ENCODE measurements at regions not wholly inside any gene's neighbourhood (a gene's known extent, or its start where the extent isn't known, plus 50 kb on each side); places are given as distances from the start of the nearest gene placed in this dataset.

DNA sequence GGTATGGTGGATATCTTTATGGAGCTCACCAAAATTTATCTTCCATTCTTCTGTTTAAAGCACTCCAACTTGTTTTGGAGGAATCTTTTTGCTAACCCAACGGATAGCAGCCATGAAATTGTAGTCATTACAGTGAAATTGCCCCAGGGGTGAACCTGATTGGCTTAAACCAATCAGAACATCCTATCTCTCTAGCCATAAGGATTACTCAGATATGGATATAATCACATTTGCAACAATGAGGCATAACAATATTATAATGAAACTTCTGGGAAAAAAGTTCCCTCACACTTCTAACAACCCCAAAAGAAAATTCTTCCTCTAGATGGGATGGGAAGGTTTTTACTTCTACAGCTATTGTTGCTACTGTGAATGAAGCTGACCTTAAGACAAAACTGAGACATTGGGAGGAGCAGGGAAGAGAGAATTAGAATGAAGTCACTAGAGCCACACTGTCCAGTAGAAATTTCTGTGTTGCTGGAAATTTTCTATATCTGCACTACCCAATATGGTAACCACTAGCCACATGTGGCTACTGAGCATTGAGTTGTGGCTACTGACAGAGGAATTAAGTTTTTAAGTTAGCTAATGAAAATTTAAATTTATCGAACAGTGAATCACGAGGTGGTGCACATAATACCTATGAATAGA lies 50.4 kb upstream of the ARHGAP21 start:
- no peak overlapping the region for H3K27ac ChIP-seq
- no peaks in the 10 kb centered on the region for H3K36me3 ChIP-seq

More for the DNA sequence above, 50.4 kb upstream of the ARHGAP21 start:
- TF ChIP-seq, protein P1, sequence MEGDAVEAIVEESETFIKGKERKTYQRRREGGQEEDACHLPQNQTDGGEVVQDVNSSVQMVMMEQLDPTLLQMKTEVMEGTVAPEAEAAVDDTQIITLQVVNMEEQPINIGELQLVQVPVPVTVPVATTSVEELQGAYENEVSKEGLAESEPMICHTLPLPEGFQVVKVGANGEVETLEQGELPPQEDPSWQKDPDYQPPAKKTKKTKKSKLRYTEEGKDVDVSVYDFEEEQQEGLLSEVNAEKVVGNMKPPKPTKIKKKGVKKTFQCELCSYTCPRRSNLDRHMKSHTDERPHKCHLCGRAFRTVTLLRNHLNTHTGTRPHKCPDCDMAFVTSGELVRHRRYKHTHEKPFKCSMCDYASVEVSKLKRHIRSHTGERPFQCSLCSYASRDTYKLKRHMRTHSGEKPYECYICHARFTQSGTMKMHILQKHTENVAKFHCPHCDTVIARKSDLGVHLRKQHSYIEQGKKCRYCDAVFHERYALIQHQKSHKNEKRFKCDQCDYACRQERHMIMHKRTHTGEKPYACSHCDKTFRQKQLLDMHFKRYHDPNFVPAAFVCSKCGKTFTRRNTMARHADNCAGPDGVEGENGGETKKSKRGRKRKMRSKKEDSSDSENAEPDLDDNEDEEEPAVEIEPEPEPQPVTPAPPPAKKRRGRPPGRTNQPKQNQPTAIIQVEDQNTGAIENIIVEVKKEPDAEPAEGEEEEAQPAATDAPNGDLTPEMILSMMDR (IDR thresholded peaks at IDR 0.05; ENCODE audit: low read depth, low read length) = no peak
- Histone ChIP-seq H3K4me3 (ENCODE audit: low read depth, low read length) (no peak overlapping the region), H3K27me3 (ENCODE audit: insufficient read depth, low read depth, severe bottlenecking) (no peaks in the 10 kb centered on the region), H3K9me3 (ENCODE audit: severe bottlenecking) (no peaks in the 10 kb centered on the region)
- DNase-seq = no peak

Data from WERI-Rb-1 (cell line).